Activated CD4-positive, alpha-beta T cell treated with anti-CD3 and anti-CD28 coated beads for 24 hours (primary cell): ENCODE measurements at regions not wholly inside any gene's neighbourhood (a gene's known extent, or its start where the extent isn't known, plus 50 kb on each side); places are given as distances from the start of the nearest gene placed in this dataset.
"Not testable (repeated sequence)": the region's sequence is repeated elsewhere in the genome, so short reads cannot be mapped to it uniquely, and the experiment has no call there.

ENCODE experiments used
- DNase-seq, 2 donors: peaks; one replicate each; pipeline ENCODE4 v3.0.0-alpha.2; 2020; ENCODE audit warnings: low read depth in 2 of 2

GRCh38 chr5:57396701-57397100 lies 85.9 kb downstream of the ACTBL2 start:
- no peak for DNase-seq

- DNase-seq, result no peak
Observed at GRCh38 chr5:57394421-57395210, 88.0 kb downstream of the ACTBL2 start.

- no peak for DNase-seq
Observed at GRCh38 chr5:57386958-57387357, 95.7 kb downstream of the ACTBL2 start.

- DNase-seq, result peak in 1 of 2 donors; percentile 28
Observed at GRCh38 chr5:57383093-57383861, 99.3 kb downstream of the ACTBL2 start.

GRCh38 chr5:57382655-57383054 lies 100.0 kb downstream of the ACTBL2 start:
- DNase-seq, result no peak

- DNase-seq, result no peak
Observed at GRCh38 chr5:57370376-57370775, 112.2 kb downstream of the ACTBL2 start.

- no peak for DNase-seq
Observed at GRCh38 chr5:57368010-57368409, 114.6 kb downstream of the ACTBL2 start.

GRCh38 chr5:57366744-57367143 lies 115.9 kb downstream of the ACTBL2 start:
- DNase-seq, result no peak

GRCh38 chr5:57362951-57363350 lies 119.7 kb downstream of the ACTBL2 start:
- DNase-seq, result no peak

GRCh38 chr5:57360871-57361270 lies 121.7 kb downstream of the ACTBL2 start:
- no peak for DNase-seq

- no peak for DNase-seq
Observed at GRCh38 chr5:57358796-57359592, 123.6 kb downstream of the ACTBL2 start.

- not testable (repeated sequence) for DNase-seq
Observed at GRCh38 chr5:57356850-57357249, 125.8 kb downstream of the ACTBL2 start.

- no peak for DNase-seq
Observed at GRCh38 chr5:57349214-57349613, 133.4 kb downstream of the ACTBL2 start.

- no peak for DNase-seq
Observed at GRCh38 chr5:57348376-57349140, 134.1 kb downstream of the ACTBL2 start.

- no peak for DNase-seq
Observed at GRCh38 chr5:57346328-57346727, 136.3 kb downstream of the ACTBL2 start.

GRCh38 chr5:57341380-57341979 lies 141.1 kb downstream of the ACTBL2 start:
- no peak for DNase-seq

- no peak for DNase-seq
Observed at GRCh38 chr5:57340681-57341080, 141.9 kb downstream of the ACTBL2 start.

GRCh38 chr5:57339521-57339920 lies 143.1 kb downstream of the ACTBL2 start:
- DNase-seq, result no peak

- DNase-seq, result no peak
Observed at GRCh38 chr5:57338868-57339340, 143.7 kb downstream of the ACTBL2 start.

GRCh38 chr5:57338068-57338867 lies 144.3 kb downstream of the ACTBL2 start:
- no peak for DNase-seq
